Endothelial cell of umbilical vein (primary cell): ENCODE measurements at regions not wholly inside any gene's neighbourhood (a gene's known extent, or its start where the extent isn't known, plus 50 kb on each side); places are given as distances from the start of the nearest gene placed in this dataset.

ENCODE experiments used
- BruUV-seq: library from RNA; stranded (reverse); fragments of 400-500 nt; replicated peaks from 2 replicates; lab custom pipeline; 2021; lab: Mats Ljungman, UMichigan
- CTCF ChIA-PET: fragments of 300-600, 350-600 bp; sonication (Branson Sonifier 250); formaldehyde crosslinking; loops from one replicate; lab custom pipeline; 2021; ENCODE audit warnings: antibody characterized with exemption, inconsistent platforms; lab: Charles Lee
- POLR2A ChIA-PET: fragments of 300-600, 350-600 bp; sonication (Branson Sonifier 250); formaldehyde crosslinking; loops from one replicate; lab custom pipeline; 2021; ENCODE audit warnings: antibody characterized with exemption, inconsistent platforms; lab: Charles Lee
- DNase-seq: peaks from one replicate; pipeline ENCODE4 v3.0.0-alpha.2; 2011; ENCODE audit warnings: low read depth, low spot score
- FAIRE-seq: peaks from 2 replicates; lab custom pipeline; 2011; peaks lifted over from hg19 to GRCh38; lab: Jason Lieb, UNC
- H2AFZ ChIP-seq: 2 replicates; pipeline ENCODE4 v1.6.0; 2012; ENCODE audit warnings: low read depth, low read length, control low read depth, inconsistent platforms
- H3K27ac ChIP-seq: 2 replicates; pipeline ENCODE4 v1.5.1; 2011; ENCODE audit warnings: low read depth, mild to moderate bottlenecking, control low read depth, low read length, moderate library complexity; ENCODE audit not compliant: insufficient read depth
- H3K27me3 ChIP-seq, 2 experiments: 2 replicates each; pipeline versions ENCODE4 v1.6.0 to v1.6.1; 2011; ENCODE audit warnings: low read length in 2 of 2, mixed read lengths in 1 of 2; ENCODE audit not compliant: control insufficient read depth in 2 of 2, insufficient read depth in 2 of 2
- H3K36me3 ChIP-seq, 2 experiments: 2 replicates in 1 of 2; 3 replicates in 1 of 2; pipeline ENCODE4 v1.5.1; 2011; ENCODE audit warnings: low read length in 2 of 2, mild to moderate bottlenecking in 1 of 2, moderate library complexity in 1 of 2; ENCODE audit not compliant: control insufficient read depth in 2 of 2, insufficient read depth in 2 of 2; ENCODE audit errors: extremely low read depth in 1 of 2
- H3K4me1 ChIP-seq: 3 replicates; pipeline ENCODE4 v1.5.1; 2011; ENCODE audit warnings: mild to moderate bottlenecking, low read length; ENCODE audit not compliant: control insufficient read depth, insufficient read depth; ENCODE audit errors: extremely low read depth
- H3K4me2 ChIP-seq: 2 replicates; pipeline ENCODE4 v1.6.1; 2011; ENCODE audit warnings: low read length, control low read depth, mixed read lengths; ENCODE audit not compliant: insufficient read depth
- H3K4me3 ChIP-seq, 3 experiments: fragments of 200-600 bp in 1 of 3; sonication (generic), shearing (Covaris generic) in 1 of 3; replicated peaks in 1 of 3; 2 replicates each; pipeline ENCODE4 v1.5.1; 2011 to 2016; ENCODE audit warnings: control low read depth in 3 of 3, low read length in 3 of 3, mild to moderate bottlenecking in 2 of 3, inconsistent platforms in 1 of 3, low read depth in 1 of 3, moderate library complexity in 1 of 3; ENCODE audit not compliant: insufficient read depth in 1 of 3
- H3K79me2 ChIP-seq: 2 replicates; pipeline ENCODE4 v1.6.0; 2012; ENCODE audit warnings: low read length, inconsistent platforms; ENCODE audit not compliant: control insufficient read depth, insufficient read depth
- H3K9ac ChIP-seq: replicated peaks from 2 replicates; pipeline ENCODE3; 2011; ENCODE audit warnings: low read length, control low read depth; ENCODE audit not compliant: insufficient read depth; ENCODE audit errors: extremely low read depth
- H3K9me1 ChIP-seq: replicated peaks from 3 replicates; pipeline ENCODE4 v1.6.0; 2011; ENCODE audit warnings: mild to moderate bottlenecking, low read length; ENCODE audit not compliant: control insufficient read depth, insufficient read depth; ENCODE audit errors: extremely low read depth
- H3K9me3 ChIP-seq: replicated peaks from 2 replicates; pipeline ENCODE4 v1.5.1; 2012; ENCODE audit warnings: low read length, inconsistent platforms; ENCODE audit not compliant: control insufficient read depth, insufficient read depth
- H4K20me1 ChIP-seq: replicated peaks from 2 replicates; pipeline ENCODE3; 2011; ENCODE audit warnings: mild to moderate bottlenecking, low read length; ENCODE audit not compliant: control insufficient read depth, insufficient read depth; ENCODE audit errors: extremely low read depth
- EZH2 ChIP-seq: IDR thresholded peaks from 2 replicates; pipeline ENCODE4 v1.6.1; 2012; ENCODE audit warnings: borderline replicate concordance, low read depth, mild to moderate bottlenecking, moderate library complexity, low read length, inconsistent platforms; ENCODE audit not compliant: severe bottlenecking
- FOS ChIP-seq: IDR thresholded peaks from 2 replicates; pipeline ENCODE4 v1.6.1; 2011; ENCODE audit warnings: mild to moderate bottlenecking, low read length, moderate library complexity, borderline replicate concordance; ENCODE audit not compliant: insufficient read depth
- GATA2 ChIP-seq: IDR thresholded peaks from 2 replicates; pipeline ENCODE4 v1.7.0; 2011; ENCODE audit warnings: low read depth, mild to moderate bottlenecking, moderate library complexity, mixed read lengths, low read length; ENCODE audit not compliant: insufficient read length, insufficient read depth
- JUN ChIP-seq: IDR thresholded peaks from 2 replicates; pipeline ENCODE4 v1.6.1; 2011; ENCODE audit warnings: borderline replicate concordance, low read depth; ENCODE audit not compliant: insufficient read length, insufficient read depth
- MYC ChIP-seq: IDR thresholded peaks from one replicate; pipeline ENCODE4 v1.6.1; 2011; ENCODE audit warnings: mild to moderate bottlenecking, low read depth, low read length
- POLR2A ChIP-seq: IDR thresholded peaks from 2 replicates; pipeline ENCODE4 v1.6.1; 2012; ENCODE audit warnings: low read depth, mild to moderate bottlenecking, control low read depth, low read length
- POLR2AphosphoS5 ChIP-seq: IDR thresholded peaks from 2 replicates; pipeline ENCODE4 v1.6.1; 2012; ENCODE audit warnings: low read depth, mild to moderate bottlenecking, control low read depth, low read length, moderate library complexity; ENCODE audit not compliant: insufficient read depth
- dilution Hi-C: fragments of 300-500 bp; cut with MboI; formaldehyde crosslinking; loops from one replicate; pipeline ENCODE4 v1.15.0; 2019; ENCODE audit warnings: low sequenced_read_pairs; ENCODE audit not compliant: extremely low pct_ligation_motif_present
- intact Hi-C: fragments of 100-400 bp; cut with micrococcal nuclease; formaldehyde crosslinking; loops from one replicate; pipeline ENCODE4 v1.10.0; 2022
- TF ChIP-seq, protein P1 (sequence below), 2 donors: IDR thresholded peaks; 1 replicate in 1 of 2; 2 replicates in 1 of 2; pipeline ENCODE4 v1.5.1; 2011; ENCODE audit warnings: low read length in 2 of 2, mild to moderate bottlenecking in 2 of 2, moderate library complexity in 2 of 2, control low read depth in 1 of 2, inconsistent platforms in 1 of 2, low read depth in 1 of 2; ENCODE audit not compliant: insufficient read depth in 1 of 2; ENCODE audit errors: extremely low read depth in 1 of 2
- TF ChIP-seq, protein P2 (sequence below): IDR thresholded peaks from 2 replicates; pipeline ENCODE4 v1.6.1; 2011; ENCODE audit not compliant: insufficient read depth, insufficient read length

DNA sequence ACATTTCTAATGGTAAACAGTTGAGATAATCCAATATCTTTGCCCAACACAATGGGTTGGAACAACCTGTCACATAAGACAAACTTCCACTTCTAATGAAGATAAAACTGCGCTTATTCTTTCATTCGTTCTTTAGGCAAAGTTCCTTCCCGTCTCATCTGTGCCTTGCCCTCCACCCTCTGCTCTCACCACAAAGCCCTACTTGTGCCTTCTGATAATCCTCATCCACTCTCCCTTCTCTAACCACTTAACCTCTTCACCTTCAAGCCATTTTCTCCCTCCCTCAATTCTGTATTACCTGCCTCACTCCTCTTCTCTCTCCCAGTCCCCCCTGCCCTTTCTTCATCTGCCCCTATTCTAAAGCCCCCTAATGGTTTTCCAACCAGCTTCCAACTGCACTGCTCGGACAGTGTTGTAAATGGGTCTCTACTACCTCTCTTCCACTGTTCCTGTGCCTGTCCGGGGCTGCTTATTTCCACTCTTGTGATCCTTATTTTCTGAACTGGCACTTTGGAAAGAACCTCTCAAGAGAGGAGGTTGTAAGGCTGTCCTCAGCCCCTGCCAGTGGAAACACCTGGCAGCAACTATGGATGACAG is 62.9 kb upstream of the MYB start:
- FAIRE-seq: no peak
- H3K79me2 ChIP-seq: no peaks in the 10 kb centered on the region
- DNase-seq: no peak
- ChIA-PET POLR2A (no interaction called here), CTCF (no interaction called here)
- TF ChIP-seq FOS (no peak), POLR2AphosphoS5 (no peak), GATA2 (no peak), MYC (no peak), EZH2 (no peak), JUN (no peak), POLR2A (no peak)
- TF ChIP-seq, protein P1, sequence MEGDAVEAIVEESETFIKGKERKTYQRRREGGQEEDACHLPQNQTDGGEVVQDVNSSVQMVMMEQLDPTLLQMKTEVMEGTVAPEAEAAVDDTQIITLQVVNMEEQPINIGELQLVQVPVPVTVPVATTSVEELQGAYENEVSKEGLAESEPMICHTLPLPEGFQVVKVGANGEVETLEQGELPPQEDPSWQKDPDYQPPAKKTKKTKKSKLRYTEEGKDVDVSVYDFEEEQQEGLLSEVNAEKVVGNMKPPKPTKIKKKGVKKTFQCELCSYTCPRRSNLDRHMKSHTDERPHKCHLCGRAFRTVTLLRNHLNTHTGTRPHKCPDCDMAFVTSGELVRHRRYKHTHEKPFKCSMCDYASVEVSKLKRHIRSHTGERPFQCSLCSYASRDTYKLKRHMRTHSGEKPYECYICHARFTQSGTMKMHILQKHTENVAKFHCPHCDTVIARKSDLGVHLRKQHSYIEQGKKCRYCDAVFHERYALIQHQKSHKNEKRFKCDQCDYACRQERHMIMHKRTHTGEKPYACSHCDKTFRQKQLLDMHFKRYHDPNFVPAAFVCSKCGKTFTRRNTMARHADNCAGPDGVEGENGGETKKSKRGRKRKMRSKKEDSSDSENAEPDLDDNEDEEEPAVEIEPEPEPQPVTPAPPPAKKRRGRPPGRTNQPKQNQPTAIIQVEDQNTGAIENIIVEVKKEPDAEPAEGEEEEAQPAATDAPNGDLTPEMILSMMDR (IDR thresholded peaks at IDR 0.05; ENCODE audit: extremely low read depth in 1 of 2, insufficient read depth in 1 of 2, low read depth in 1 of 2, low read length in 2 of 2): no peak
- TF ChIP-seq, protein P2, sequence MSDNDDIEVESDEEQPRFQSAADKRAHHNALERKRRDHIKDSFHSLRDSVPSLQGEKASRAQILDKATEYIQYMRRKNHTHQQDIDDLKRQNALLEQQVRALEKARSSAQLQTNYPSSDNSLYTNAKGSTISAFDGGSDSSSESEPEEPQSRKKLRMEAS: no peak
- H3K9me3 ChIP-seq: no peaks in the 10 kb centered on the region
- no peak overlapping the region for H2AFZ ChIP-seq
- no TSS peak for BruUV-seq
- H3K4me1 ChIP-seq: no peaks in the 10 kb centered on the region
- no peaks in the 10 kb centered on the region for H3K36me3 ChIP-seq
- no peaks in the 10 kb centered on the region for H4K20me1 ChIP-seq
- no peak overlapping the region for H3K9ac ChIP-seq
- H3K27ac ChIP-seq: no peak overlapping the region
- H3K4me2 ChIP-seq: no peak overlapping the region
- intact Hi-C loops: no loop called here
- H3K9me1 ChIP-seq: no peaks in the 10 kb centered on the region
- H3K4me3 ChIP-seq: no peak overlapping the region
- dilution Hi-C loops: no loop called here
- H3K27me3 ChIP-seq: peaks cover 10 to 18% of the 10 kb centered on the region in 2 experiments
